ENCODE measurements at regions not wholly inside any gene's neighbourhood (a gene's known extent, or its start where the extent isn't known, plus 50 kb on each side); places are given as distances from the start of the nearest gene placed in this dataset.

DNA sequence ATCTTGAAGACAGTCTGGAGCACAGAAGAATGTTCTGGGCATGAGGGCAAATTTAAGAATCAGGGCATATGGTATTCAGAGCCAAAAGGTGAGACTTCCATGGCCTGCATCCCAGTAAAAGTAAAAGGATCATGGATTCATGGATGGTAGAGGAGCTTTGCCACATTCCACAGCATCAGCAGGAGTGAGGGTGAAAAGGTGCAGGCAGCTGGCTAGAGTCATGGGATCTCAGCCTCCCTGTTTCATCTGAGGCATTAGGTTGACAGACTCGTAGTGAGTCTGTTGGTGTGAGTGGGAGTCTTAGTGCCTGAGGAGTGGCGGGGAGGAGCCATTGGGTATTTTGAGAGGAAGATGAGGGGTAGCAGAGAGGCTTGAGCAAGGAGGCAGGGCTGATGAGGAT lies 301.6 kb downstream of the CYP26B1 start:
- TF ChIP-seq, protein P1, sequence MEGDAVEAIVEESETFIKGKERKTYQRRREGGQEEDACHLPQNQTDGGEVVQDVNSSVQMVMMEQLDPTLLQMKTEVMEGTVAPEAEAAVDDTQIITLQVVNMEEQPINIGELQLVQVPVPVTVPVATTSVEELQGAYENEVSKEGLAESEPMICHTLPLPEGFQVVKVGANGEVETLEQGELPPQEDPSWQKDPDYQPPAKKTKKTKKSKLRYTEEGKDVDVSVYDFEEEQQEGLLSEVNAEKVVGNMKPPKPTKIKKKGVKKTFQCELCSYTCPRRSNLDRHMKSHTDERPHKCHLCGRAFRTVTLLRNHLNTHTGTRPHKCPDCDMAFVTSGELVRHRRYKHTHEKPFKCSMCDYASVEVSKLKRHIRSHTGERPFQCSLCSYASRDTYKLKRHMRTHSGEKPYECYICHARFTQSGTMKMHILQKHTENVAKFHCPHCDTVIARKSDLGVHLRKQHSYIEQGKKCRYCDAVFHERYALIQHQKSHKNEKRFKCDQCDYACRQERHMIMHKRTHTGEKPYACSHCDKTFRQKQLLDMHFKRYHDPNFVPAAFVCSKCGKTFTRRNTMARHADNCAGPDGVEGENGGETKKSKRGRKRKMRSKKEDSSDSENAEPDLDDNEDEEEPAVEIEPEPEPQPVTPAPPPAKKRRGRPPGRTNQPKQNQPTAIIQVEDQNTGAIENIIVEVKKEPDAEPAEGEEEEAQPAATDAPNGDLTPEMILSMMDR (IDR thresholded peaks at IDR 0.05), result no peak
- TF ChIP-seq POLR2A (IDR thresholded peaks at IDR 0.05), result no peak
